HepG2 (cell line): ENCODE measurements at regions not wholly inside any gene's neighbourhood (a gene's known extent, or its start where the extent isn't known, plus 50 kb on each side); places are given as distances from the start of the nearest gene placed in this dataset.

Experiments
- ATAC-seq: fragments of 200-7000 bp; cut with Tn5 transposase; 3 replicates; pipeline ENCODE4 v1.9.1; 2020; ENCODE audit warnings: mild to moderate bottlenecking, moderate library complexity
- BruUV-seq: library from RNA; stranded (reverse); fragments of 400-500 nt; replicated peaks from 2 replicates; lab custom pipeline; 2021; lab: Mats Ljungman, UMichigan
- CTCF ChIA-PET: fragments of 300-600 bp; formaldehyde crosslinking; extraction: SDS; loops from one replicate; lab custom pipeline; 2021; ENCODE audit warnings: low total read pairs, inconsistent platforms, low intra/inter-chr PET ratio; lab: Yijun Ruan, JAX
- POLR2A ChIA-PET: fragments of 350-600 bp; sonication (Branson Sonifier 250); formaldehyde crosslinking; loops from one replicate; lab custom pipeline; 2020; ENCODE audit warnings: antibody characterized with exemption, inconsistent platforms; lab: Yijun Ruan, JAX
- DNase-seq: peaks from one replicate; pipeline ENCODE4 v3.0.0-alpha.2; 2015; ENCODE audit warnings: low spot score
- FAIRE-seq: peaks from 3 replicates; lab custom pipeline; 2011; peaks lifted over from hg19 to GRCh38; lab: Jason Lieb, UNC
- H2AFZ ChIP-seq: one replicate; pipeline ENCODE4 v1.6.1; 2011; ENCODE audit warnings: low read length, inconsistent platforms
- H3K27ac ChIP-seq: fragments of 300-600 bp; 3 replicates; pipeline ENCODE4 v1.8.0; 2011; ENCODE audit warnings: mixed run types, mild to moderate bottlenecking, mixed read lengths, low read length, inconsistent platforms; ENCODE audit not compliant: insufficient read depth; ENCODE audit errors: extremely low read length
- H3K27me3 ChIP-seq, 2 experiments: fragments of 200-600 bp in 1 of 2; 2 replicates in 1 of 2; 3 replicates in 1 of 2; pipeline versions ENCODE4 v1.6.0 to v1.8.0; 2011; ENCODE audit warnings: low read length in 2 of 2, mild to moderate bottlenecking in 2 of 2, moderate library complexity in 2 of 2, inconsistent platforms in 1 of 2; ENCODE audit not compliant: insufficient read depth in 2 of 2, control insufficient read depth in 1 of 2
- H3K36me3 ChIP-seq, 2 experiments: fragments of 200-600 bp in 1 of 2; replicated peaks in 1 of 2; 2 replicates in 1 of 2; 3 replicates in 1 of 2; pipeline versions ENCODE4 v1.5.1 to v1.8.0; 2011; ENCODE audit warnings: low read length in 2 of 2, inconsistent platforms in 1 of 2; ENCODE audit not compliant: insufficient read depth in 2 of 2, control insufficient read depth in 1 of 2
- H3K4me1 ChIP-seq: 2 replicates; pipeline ENCODE4 v1.5.1; 2012; ENCODE audit warnings: low read length, inconsistent platforms; ENCODE audit not compliant: insufficient read depth
- H3K4me2 ChIP-seq: 2 replicates; pipeline ENCODE4 v1.6.0; 2011; ENCODE audit warnings: low read depth, low read length, inconsistent platforms
- H3K4me3 ChIP-seq, 3 experiments: fragments of 200-600 bp in 1 of 3; sonication (generic), shearing (Covaris generic) in 1 of 3; replicated peaks in 1 of 3; 2 replicates each; pipeline ENCODE4 v1.5.1; 2011 to 2016; ENCODE audit warnings: low read length in 3 of 3, inconsistent platforms in 2 of 3, low read depth in 2 of 3, mild to moderate bottlenecking in 2 of 3, control low read depth in 1 of 3, mixed read lengths in 1 of 3; ENCODE audit not compliant: insufficient read depth in 1 of 3
- H3K79me2 ChIP-seq: one replicate; pipeline ENCODE4 v1.6.1; 2011; ENCODE audit warnings: low read length, inconsistent platforms; ENCODE audit not compliant: insufficient read depth
- H3K9ac ChIP-seq: 2 replicates; pipeline ENCODE4 v1.6.0; 2011; ENCODE audit warnings: mild to moderate bottlenecking, low read depth, low read length, inconsistent platforms; ENCODE audit not compliant: insufficient read depth
- H3K9me3 ChIP-seq: 2 replicates; pipeline ENCODE4 v1.5.1; 2012; ENCODE audit warnings: mild to moderate bottlenecking, low read length
- H4K20me1 ChIP-seq: 2 replicates; pipeline ENCODE4 v1.6.0; 2011; ENCODE audit warnings: inconsistent platforms, mild to moderate bottlenecking, low read length, moderate library complexity; ENCODE audit not compliant: insufficient read depth
- ARNT2 ChIP-seq: sonication (generic); formaldehyde crosslinking; IDR thresholded peaks from 2 replicates; pipeline ENCODE4 v1.8.0; 2022; ENCODE audit warnings: mild to moderate bottlenecking, low read depth, missing genetic modification reagents, moderate library complexity
- CENPT ChIP-seq: sonication (generic); formaldehyde crosslinking; IDR thresholded peaks from 2 replicates; pipeline ENCODE4 v1.8.0; 2022; ENCODE audit warnings: low read depth, mild to moderate bottlenecking, moderate library complexity, missing genetic modification reagents
- POLR2G ChIP-seq: fragments of 200-400 bp; formaldehyde crosslinking; IDR thresholded peaks from 2 replicates; pipeline ENCODE4 v1.6.1; 2018; ENCODE audit warnings: mild to moderate bottlenecking, low read depth, low read length, moderate library complexity
- SPEN ChIP-seq: sonication (generic); formaldehyde crosslinking; IDR thresholded peaks from 2 replicates; pipeline ENCODE4 v1.5.1; 2020; ENCODE audit warnings: low read depth, mild to moderate bottlenecking, missing genetic modification reagents
- ZFX ChIP-seq: sonication (generic); formaldehyde crosslinking; IDR thresholded peaks from 2 replicates; pipeline ENCODE4 v1.4.0; 2020; ENCODE audit warnings: mild to moderate bottlenecking, low read depth, missing genetic modification reagents, moderate library complexity
- ZNF550 ChIP-seq: sonication (generic); formaldehyde crosslinking; IDR thresholded peaks from 2 replicates; pipeline ENCODE4 v1.4.0; 2020; ENCODE audit warnings: mild to moderate bottlenecking, missing genetic modification reagents, borderline replicate concordance
- WGBS: methylation state at CpG from one replicate; pipeline ENCODE4 v1.1.6; 2017; ENCODE audit warnings: low lambda C conversion rate; 5-methylcytosine and 5-hydroxymethylcytosine counted together
- in situ Hi-C: cut with HindIII; loops from 2 replicates; pipeline ENCODE4 v1.10.0; 2017; ENCODE audit warnings: low pct_unique_long_range_greater_than_20kb; ENCODE audit not compliant: extremely low pct_ligation_motif_present
- intact Hi-C: fragments of 100-400 bp; cut with micrococcal nuclease; formaldehyde crosslinking; loops from one replicate; pipeline ENCODE4 v1.10.0; 2022; ENCODE audit not compliant: unreplicated experiment
- TF ChIP-seq, protein P1 (sequence below): sonication (generic); formaldehyde crosslinking; IDR thresholded peaks from 2 replicates; pipeline ENCODE4 v1.5.0; 2020; ENCODE audit warnings: mild to moderate bottlenecking, missing genetic modification reagents

DNA sequence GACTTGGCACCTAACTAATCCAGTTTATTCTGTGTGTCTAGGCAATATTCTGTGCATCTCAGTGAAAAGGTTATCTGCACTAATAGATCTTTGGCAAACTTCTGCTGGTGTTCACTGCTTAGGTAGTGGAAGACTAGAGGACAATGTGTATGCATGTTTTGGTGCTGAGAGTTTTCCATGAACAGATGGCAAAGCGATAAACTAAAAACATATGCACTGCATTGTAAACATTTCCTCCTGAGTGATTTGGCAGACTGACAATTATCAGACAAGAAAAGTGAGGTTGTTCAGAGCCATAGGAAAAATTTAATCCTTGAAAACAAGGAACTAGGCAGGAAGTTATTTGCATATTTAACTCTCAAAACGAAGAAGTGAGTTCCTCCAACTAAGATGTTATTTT, 400.4 kb downstream of the ATP23 start:
- no peak for FAIRE-seq
- H3K79me2 ChIP-seq: no peaks in the 10 kb centered on the region
- ChIA-PET POLR2A (no interaction called here), CTCF (no interaction called here)
- BruUV-seq: no TSS peak
- no peak overlapping the region for H3K4me2 ChIP-seq
- H4K20me1 ChIP-seq: no peaks in the 10 kb centered on the region
- no peak overlapping the region for H2AFZ ChIP-seq
- no peaks in the 10 kb centered on the region for H3K36me3 ChIP-seq
- H3K4me1 ChIP-seq: peaks cover 5% of the 10 kb centered on the region; the same call in 1 of the 2 replicates
- H3K9me3 ChIP-seq: no peaks in the 10 kb centered on the region
- H3K4me3 ChIP-seq: no peak overlapping the region
- H3K9ac ChIP-seq: no peak overlapping the region
- no peaks in the 10 kb centered on the region for H3K27me3 ChIP-seq
- H3K27ac ChIP-seq: no peak overlapping the region
- no peak for ATAC-seq
- TF ChIP-seq, protein P1, sequence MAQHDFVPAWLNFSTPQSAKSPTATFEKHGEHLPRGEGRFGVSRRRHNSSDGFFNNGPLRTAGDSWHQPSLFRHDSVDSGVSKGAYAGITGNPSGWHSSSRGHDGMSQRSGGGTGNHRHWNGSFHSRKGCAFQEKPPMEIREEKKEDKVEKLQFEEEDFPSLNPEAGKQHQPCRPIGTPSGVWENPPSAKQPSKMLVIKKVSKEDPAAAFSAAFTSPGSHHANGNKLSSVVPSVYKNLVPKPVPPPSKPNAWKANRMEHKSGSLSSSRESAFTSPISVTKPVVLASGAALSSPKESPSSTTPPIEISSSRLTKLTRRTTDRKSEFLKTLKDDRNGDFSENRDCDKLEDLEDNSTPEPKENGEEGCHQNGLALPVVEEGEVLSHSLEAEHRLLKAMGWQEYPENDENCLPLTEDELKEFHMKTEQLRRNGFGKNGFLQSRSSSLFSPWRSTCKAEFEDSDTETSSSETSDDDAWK (CRISPR knock-in tag): no peak
- 4% methylated on average over 2 of the region's 2 CpGs for WGBS
- intact Hi-C loops (no loop called here), in situ Hi-C loops (loop anchor here (10.0 kb wide), 1 partner anchor 813 kb away; no protein-coding TSS in a partner anchor)
- DNase-seq: no peak

DNA sequence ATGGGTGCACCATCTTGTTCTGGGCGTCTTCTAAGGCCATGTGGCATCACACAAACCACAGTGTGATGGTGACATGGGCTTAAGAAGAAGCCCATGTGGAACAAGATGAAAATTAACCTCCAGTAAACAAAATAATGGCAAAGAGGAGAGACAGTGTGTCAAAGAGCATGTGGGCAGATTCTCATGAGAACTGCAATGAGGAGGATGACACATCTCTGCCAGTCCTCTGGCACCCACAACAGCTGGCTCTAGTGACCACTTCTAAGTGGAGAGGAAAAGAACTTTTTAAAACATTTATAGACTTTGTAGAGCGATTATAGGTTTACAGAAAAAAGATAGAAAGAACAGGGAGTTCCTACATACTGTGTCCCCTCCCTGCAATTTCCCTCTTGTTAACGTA, 401.4 kb downstream of the ATP23 start:
- WGBS: 3% methylated on average over 3 of the region's 3 CpGs
- H3K79me2 ChIP-seq: no peaks in the 10 kb centered on the region
- no peaks in the 10 kb centered on the region for H3K27me3 ChIP-seq
- H3K4me3 ChIP-seq: no peak overlapping the region
- CTCF ChIA-PET: no interaction called here
- no peaks in the 10 kb centered on the region for H3K36me3 ChIP-seq
- H3K9me3 ChIP-seq: no peaks in the 10 kb centered on the region
- H3K27ac ChIP-seq: no peak overlapping the region
- no peak for FAIRE-seq
- intact Hi-C loops: no loop called here
- H3K4me2 ChIP-seq: no peak overlapping the region
- H3K4me1 ChIP-seq: no peaks in the 10 kb centered on the region
- BruUV-seq: no TSS peak
- ATAC-seq: no peak
- no peak for DNase-seq
- POLR2A ChIA-PET: no interaction called here
- H4K20me1 ChIP-seq: no peaks in the 10 kb centered on the region
- TF ChIP-seq CENPT: no peak
- no peak for TF ChIP-seq ARNT2
- no peak for TF ChIP-seq ZNF550 (CRISPR knock-in tag)
- no peak for TF ChIP-seq ZFX (CRISPR knock-in tag)
- TF ChIP-seq SPEN (CRISPR knock-in tag): no peak
- TF ChIP-seq POLR2G: no peak
- TF ChIP-seq, all 625 proteins: peak for 0
- H3K9ac ChIP-seq: no peak overlapping the region
- H2AFZ ChIP-seq: no peak overlapping the region
- in situ Hi-C loops: loop anchor here (10.0 kb wide), 1 partner anchor 812 kb away; no protein-coding TSS in a partner anchor
